ENCODE measurements at regions not wholly inside any gene's neighbourhood (a gene's known extent, or its start where the extent isn't known, plus 50 kb on each side); places are given as distances from the start of the nearest gene placed in this dataset.

DNA sequence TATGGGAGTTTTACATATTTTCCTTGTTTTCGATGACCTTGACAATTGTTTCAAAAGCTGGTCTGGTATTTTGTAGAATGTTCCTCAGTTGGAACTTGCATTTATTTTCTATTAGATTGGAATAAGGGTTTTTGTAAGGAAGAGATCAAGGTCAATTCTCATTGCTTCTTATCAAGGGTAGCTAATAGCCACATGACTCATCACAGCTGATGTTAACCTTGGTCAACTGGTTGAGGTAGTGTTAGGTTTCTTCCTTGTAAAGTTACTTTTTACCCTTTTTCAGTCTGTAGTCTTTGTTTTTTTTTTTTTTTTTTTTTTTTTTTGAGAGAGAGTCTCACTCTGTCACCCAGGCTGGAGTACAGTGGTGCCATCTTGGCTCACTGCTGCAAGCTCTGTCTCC, 257.2 kb downstream of the SNCA start:
- no peak overlapping the region for H3K27ac ChIP-seq
- no peaks in the 10 kb centered on the region for H3K27me3 ChIP-seq
- H3K36me3 ChIP-seq, result no peaks in the 10 kb centered on the region
- intact Hi-C loops (cut with DNase I), result no loop called here
- TF ChIP-seq POLR2A (IDR thresholded peaks at IDR 0.05), result no peak
- TF ChIP-seq, protein P1, sequence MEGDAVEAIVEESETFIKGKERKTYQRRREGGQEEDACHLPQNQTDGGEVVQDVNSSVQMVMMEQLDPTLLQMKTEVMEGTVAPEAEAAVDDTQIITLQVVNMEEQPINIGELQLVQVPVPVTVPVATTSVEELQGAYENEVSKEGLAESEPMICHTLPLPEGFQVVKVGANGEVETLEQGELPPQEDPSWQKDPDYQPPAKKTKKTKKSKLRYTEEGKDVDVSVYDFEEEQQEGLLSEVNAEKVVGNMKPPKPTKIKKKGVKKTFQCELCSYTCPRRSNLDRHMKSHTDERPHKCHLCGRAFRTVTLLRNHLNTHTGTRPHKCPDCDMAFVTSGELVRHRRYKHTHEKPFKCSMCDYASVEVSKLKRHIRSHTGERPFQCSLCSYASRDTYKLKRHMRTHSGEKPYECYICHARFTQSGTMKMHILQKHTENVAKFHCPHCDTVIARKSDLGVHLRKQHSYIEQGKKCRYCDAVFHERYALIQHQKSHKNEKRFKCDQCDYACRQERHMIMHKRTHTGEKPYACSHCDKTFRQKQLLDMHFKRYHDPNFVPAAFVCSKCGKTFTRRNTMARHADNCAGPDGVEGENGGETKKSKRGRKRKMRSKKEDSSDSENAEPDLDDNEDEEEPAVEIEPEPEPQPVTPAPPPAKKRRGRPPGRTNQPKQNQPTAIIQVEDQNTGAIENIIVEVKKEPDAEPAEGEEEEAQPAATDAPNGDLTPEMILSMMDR (IDR thresholded peaks at IDR 0.05), result no peak
- 0% methylated on average over 1 of the region's 1 CpG for WGBS, 2 donors
- H3K9me3 ChIP-seq, result no peaks in the 10 kb centered on the region
- no peak for DNase-seq
- no peaks in the 10 kb centered on the region for H3K4me1 ChIP-seq
- H3K4me3 ChIP-seq (replicated peaks in 1 of 3), result no peak overlapping the region

DNA sequence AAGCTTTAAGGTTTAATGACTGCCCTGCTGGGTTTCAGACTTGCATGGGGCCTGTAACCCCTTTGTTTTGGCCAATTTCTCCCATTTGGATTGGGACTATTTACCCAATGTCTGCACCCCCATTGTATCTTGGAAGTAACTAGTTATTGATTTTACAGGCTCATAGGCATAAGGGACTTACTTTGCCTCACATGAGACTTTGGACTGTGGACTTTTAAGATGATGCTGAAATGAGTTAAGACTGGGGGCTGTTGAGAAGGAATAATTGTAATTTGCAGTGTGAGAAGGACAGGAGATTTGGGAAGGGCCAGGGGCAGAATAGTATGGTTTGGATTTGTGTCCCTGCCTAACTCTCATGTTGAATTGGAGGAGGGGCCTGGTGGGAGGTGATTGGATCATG, 260.7 kb downstream of the SNCA start:
- Histone ChIP-seq H3K27ac (no peak overlapping the region), H3K36me3 (no peaks in the 10 kb centered on the region), H3K27me3 (no peaks in the 10 kb centered on the region), H3K4me3 (replicated peaks in 1 of 3) (no peak overlapping the region), H3K4me1 (no peaks in the 10 kb centered on the region), H3K9me3 (no peaks in the 10 kb centered on the region)
- intact Hi-C loops (cut with DNase I), result no loop called here
- no peak for DNase-seq
- TF ChIP-seq, protein P1 (IDR thresholded peaks at IDR 0.05), result no peak
- TF ChIP-seq POLR2A (IDR thresholded peaks at IDR 0.05), result no peak

DNA sequence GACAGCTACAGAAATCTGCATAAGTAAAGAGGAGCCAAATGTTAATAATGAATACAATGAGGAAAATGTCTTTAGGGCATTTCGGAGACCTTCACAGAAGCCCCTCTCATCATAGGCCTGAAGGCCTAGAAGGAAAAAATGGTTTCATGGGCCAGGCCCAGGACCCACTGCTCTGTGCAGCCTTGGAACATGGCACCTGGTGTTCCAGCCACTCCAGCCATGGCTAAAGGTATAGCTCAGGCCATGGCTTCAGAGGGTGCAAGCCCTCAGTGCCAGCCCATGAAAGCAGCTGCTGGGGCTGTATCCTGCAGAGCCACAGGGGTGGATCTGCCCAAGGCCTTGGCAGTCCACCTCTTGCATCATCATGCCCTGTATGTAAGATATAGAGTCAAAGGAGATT, 261.1 kb downstream of the SNCA start:
- Histone ChIP-seq H3K9me3 (no peaks in the 10 kb centered on the region), H3K27me3 (no peaks in the 10 kb centered on the region), H3K4me1 (no peaks in the 10 kb centered on the region), H3K36me3 (no peaks in the 10 kb centered on the region), H3K4me3 (replicated peaks in 1 of 3) (no peak overlapping the region), H3K27ac (no peak overlapping the region)
- no peak for DNase-seq
- WGBS, 2 donors, result 94 to 97% methylated on average over 1 of the region's 1 CpG
- no peak for TF ChIP-seq POLR2A (IDR thresholded peaks at IDR 0.05)
- TF ChIP-seq, protein P1 (IDR thresholded peaks at IDR 0.05), result no peak
- intact Hi-C loops (cut with DNase I), result no loop called here

DNA sequence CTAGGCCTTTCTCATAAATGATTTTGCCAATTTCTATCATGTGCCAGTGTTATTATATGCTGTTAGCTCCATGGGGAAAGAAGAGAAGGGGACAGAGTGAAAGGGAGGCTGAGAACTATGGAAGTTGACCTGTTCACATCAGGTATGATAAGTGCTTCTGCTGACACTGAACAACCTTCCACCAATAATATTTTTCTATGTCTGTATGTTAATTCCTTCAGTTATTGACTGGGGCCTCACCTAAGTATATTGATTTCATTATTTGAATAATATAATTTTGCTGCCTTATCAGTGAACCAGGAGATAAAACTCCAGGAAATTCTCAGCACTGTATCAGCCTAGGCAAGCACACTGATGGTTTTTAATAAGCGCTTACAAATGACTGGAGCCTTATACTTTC, 262.8 kb downstream of the SNCA start:
- DNase-seq, result no peak
- Histone ChIP-seq H3K27ac (no peak overlapping the region), H3K4me1 (no peaks in the 10 kb centered on the region), H3K36me3 (no peaks in the 10 kb centered on the region), H3K27me3 (no peaks in the 10 kb centered on the region), H3K4me3 (replicated peaks in 1 of 3) (no peak overlapping the region), H3K9me3 (no peaks in the 10 kb centered on the region)
- TF ChIP-seq, protein P1 (IDR thresholded peaks at IDR 0.05), result no peak
- no peak for TF ChIP-seq POLR2A (IDR thresholded peaks at IDR 0.05)
- WGBS, 2 donors, result 100% methylated on average over 1 of the region's 1 CpG
- intact Hi-C loops (cut with DNase I), result no loop called here

DNA sequence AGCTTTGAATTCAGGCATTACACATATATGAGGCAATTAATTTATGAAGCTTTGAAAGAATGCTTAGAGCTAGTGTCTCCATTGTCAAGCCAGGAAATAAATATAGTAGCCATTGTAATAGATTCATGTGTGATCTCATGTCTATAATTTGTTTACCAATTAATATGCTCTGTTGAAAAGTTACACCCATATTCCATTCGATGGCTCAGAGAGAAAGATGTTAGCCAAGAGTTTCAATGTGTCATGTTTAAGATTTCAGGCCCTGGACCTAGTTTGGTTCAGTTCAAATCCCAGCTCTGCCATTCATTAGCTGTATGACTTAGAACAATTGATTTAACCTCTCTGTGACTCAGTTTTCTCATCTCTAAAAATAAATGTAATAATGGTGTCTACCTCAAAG, 263.3 kb downstream of the SNCA start:
- Histone ChIP-seq H3K36me3 (no peaks in the 10 kb centered on the region), H3K27ac (no peak overlapping the region), H3K4me3 (replicated peaks in 1 of 3) (no peak overlapping the region), H3K4me1 (no peaks in the 10 kb centered on the region), H3K9me3 (no peaks in the 10 kb centered on the region), H3K27me3 (no peaks in the 10 kb centered on the region)
- intact Hi-C loops (cut with DNase I), result no loop called here
- WGBS, 2 donors, result 86 to 87% methylated on average over 1 of the region's 1 CpG
- no peak for DNase-seq
- TF ChIP-seq POLR2A (IDR thresholded peaks at IDR 0.05), result no peak
- TF ChIP-seq, protein P1 (IDR thresholded peaks at IDR 0.05), result no peak

Measured in thyroid gland (tissue), 4 donors.